C4-2B (cell line): ENCODE measurements at regions not wholly inside any gene's neighbourhood (a gene's known extent, or its start where the extent isn't known, plus 50 kb on each side); places are given as distances from the start of the nearest gene placed in this dataset.

Experiments used
- H3K27ac ChIP-seq: fragments of 450-650 bp; 2 replicates; pipeline ENCODE4 v1.5.1; 2017
- CTCF ChIP-seq: fragments of 450-650 bp; conservative IDR thresholded peaks from 2 replicates; pipeline ENCODE4 v1.5.1; 2017; ENCODE audit warnings: mild to moderate bottlenecking
- ZFX ChIP-seq: fragments of 450-650 bp; IDR thresholded peaks from 2 replicates; pipeline ENCODE4 v1.6.1; 2017

GRCh38 chr20:4076033-4076432, 60.7 kb upstream of the RNF24 start:
- no peak for TF ChIP-seq ZFX
- H3K27ac ChIP-seq: no peak overlapping the region

DNA sequence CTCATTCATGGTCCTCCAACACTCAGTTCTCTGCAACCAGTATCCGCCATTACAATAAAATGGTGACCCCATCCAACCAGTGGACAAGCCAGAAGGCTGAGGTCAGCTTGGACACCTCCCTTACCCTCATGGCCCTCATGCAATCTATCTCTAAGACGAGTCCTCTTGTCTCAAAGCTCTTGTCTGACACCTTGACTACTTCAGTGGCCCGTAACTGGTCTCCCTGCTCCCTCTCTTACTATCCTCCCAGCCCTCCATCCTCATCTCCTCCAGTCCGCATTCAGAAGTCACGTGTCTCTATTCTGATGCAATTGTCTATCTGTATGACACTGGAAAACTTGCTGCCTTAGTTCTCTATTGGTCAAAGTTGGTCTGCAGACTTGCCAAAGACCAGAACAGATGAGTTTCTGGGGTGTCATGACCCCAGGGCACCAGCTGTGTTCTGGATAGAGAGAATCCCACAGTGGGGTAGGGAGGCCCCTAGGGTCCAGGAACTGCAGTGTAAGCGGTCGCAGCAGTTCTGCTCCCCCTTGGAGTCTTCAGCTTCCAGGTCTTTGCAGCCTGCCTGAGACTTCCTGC, 59.6 kb upstream of the RNF24 start:
- H3K27ac ChIP-seq: no peak overlapping the region
- TF ChIP-seq ZFX (no peak), CTCF (no peak)

- H3K27ac ChIP-seq: no peak overlapping the region
- TF ChIP-seq CTCF (no peak), ZFX (no peak)
Measured at GRCh38 chr20:4073852-4074741, 58.7 kb upstream of the RNF24 start.

DNA sequence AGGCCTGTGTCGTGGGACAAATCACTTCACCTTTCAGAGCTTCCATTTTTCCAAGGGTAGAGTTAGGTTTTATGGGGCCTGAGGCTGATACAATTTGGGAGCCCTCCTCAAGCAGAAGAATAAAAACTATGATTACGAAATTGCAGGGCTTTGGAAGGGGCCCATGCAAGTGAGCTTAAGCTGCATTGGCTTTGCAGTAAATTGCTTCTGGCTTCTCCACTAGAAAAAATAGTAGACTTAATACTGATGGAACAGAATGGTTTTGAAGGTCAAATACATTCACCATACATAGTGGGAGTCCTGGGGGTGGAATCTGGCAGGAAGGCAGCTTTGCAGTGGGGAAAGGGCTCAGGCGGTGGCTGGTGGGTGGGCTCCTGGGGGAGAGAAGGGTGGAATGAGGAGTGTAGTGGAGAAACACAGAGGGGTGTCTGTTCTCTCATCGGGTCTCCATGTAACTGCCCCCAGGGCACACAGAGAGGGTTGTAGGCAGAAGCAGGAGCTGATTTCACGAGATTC, 55.9 kb upstream of the RNF24 start:
- no peak for TF ChIP-seq ZFX
- TF ChIP-seq CTCF: no peak
- no peak overlapping the region for H3K27ac ChIP-seq

DNA sequence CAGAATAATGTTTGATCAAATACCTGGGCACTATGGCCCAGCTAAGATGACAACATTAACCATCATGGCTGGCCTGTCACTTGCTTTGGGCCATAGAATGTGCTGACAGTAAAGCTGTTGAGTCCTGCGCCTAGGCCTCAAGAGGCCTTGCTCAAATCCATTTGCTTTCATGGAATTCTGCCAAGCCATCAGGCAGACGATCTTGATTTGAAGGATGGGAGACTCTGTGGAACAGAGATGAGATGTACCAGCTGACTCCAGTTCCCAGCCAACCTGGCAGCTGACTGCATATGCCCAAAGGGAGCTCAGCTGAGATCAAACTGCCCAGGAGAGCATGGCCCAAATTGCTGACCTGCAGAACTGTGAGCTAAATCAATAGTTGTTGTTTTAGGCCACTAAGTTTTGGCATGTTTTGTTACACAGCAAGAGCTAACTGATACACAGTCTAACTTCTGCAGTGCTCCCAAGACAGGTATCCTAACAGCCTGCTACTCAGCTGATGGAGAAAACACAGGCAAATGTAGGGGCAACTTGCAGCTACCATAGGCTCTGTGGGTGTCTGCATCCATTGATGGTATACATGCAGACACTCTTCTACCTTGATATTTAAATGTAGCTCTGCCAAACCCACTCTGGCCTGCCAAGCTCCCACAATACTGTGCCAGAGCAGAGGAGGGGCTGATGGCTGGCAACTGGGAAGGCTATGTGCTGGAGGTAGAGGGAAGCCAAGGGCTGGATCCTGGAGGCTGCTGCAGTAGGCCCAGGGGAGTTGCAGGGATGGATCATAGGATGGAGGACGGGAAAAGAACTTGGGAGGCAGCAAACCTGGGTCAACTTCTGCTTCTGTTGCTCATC, 55.2 kb upstream of the RNF24 start:
- TF ChIP-seq ZFX (no peak), CTCF (no peak)
- H3K27ac ChIP-seq: no peak overlapping the region

DNA sequence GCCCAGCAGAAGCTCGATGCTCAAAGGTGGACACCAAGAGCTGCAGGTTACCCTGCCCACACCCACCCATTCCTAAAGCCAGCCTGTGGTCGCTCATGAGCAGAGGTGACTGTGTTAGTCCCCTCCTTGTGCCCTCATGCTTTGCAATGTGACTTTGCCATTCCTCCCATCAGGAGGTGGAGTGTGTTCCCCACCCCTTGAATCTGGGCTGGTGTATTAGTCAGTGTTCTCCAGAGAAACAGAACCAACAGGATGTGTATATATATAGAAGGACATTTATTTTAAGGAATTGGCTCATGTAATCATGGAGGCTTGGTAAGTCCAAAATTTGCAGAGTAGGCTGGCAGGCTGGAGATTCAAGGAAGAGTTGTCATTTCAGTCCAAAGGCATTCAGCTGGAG, 54.4 kb upstream of the RNF24 start:
- no peak overlapping the region for H3K27ac ChIP-seq
- TF ChIP-seq CTCF (no peak), ZFX (no peak)

DNA sequence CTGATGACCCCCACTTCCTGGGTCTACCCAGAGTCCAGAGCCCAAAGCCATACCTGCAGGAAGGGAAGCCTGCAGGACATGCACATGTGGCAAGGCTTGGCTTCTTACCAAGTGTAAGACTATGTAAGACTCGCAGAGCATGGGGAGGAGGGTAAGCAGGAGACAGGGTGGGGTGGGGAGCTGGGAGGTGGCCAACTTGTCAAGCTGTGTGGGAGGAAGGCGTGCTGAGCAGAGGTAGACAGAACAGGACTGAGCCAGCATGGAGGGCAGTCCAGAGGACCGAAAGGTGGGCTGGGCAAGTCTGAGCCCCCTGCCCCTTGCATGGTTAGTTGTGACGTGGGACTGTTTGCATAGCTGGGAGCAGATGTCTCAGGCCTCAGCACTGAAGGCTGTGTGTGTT, 53.4 kb upstream of the RNF24 start:
- H3K27ac ChIP-seq: no peak overlapping the region
- TF ChIP-seq ZFX (no peak), CTCF (no peak)
